ENCODE measurements at regions not wholly inside any gene's neighbourhood (a gene's known extent, or its start where the extent isn't known, plus 50 kb on each side); places are given as distances from the start of the nearest gene placed in this dataset.

DNA sequence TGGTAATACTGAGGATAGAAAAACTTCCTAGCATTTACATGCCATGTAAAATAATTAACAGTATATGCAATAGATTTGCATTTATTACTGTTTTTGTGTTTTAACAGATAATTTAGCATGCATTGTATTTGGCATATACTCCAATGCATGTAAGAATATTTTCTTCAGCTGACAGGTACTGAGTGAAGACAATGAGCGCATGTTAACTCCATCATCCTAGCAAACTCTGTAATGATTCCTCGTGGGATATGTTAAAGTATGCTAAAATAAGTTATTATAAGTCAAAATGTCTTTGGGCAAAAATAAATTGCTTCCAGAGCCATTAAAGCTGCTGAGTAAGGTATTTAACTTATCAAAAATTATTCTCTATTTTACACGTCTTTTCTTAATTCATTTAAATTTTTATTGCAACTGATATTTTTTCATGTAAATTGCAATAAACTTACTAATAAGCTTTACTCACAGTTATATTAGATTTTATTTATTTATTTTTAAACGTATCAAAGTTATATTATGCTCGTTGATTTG is 616.4 kb upstream of the NDST4 start:
- no peaks in the 10 kb centered on the region for H3K36me3 ChIP-seq (replicated peaks)
- TF ChIP-seq, protein P1, sequence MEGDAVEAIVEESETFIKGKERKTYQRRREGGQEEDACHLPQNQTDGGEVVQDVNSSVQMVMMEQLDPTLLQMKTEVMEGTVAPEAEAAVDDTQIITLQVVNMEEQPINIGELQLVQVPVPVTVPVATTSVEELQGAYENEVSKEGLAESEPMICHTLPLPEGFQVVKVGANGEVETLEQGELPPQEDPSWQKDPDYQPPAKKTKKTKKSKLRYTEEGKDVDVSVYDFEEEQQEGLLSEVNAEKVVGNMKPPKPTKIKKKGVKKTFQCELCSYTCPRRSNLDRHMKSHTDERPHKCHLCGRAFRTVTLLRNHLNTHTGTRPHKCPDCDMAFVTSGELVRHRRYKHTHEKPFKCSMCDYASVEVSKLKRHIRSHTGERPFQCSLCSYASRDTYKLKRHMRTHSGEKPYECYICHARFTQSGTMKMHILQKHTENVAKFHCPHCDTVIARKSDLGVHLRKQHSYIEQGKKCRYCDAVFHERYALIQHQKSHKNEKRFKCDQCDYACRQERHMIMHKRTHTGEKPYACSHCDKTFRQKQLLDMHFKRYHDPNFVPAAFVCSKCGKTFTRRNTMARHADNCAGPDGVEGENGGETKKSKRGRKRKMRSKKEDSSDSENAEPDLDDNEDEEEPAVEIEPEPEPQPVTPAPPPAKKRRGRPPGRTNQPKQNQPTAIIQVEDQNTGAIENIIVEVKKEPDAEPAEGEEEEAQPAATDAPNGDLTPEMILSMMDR (IDR thresholded peaks at IDR 0.05; ENCODE audit: low read depth, low read length, missing control alignments): no peak
- in situ Hi-C loops (cut with HindIII; ENCODE audit: low pct_ligation_motif_present, low sequenced_read_pairs): no loop called here
- no peak for DNase-seq
- no peaks in the 10 kb centered on the region for H3K27me3 ChIP-seq (replicated peaks)
- no peak overlapping the region for H3K27ac ChIP-seq
- no peak overlapping the region for H3K4me3 ChIP-seq (ENCODE audit: low read depth, low read length)

DNA sequence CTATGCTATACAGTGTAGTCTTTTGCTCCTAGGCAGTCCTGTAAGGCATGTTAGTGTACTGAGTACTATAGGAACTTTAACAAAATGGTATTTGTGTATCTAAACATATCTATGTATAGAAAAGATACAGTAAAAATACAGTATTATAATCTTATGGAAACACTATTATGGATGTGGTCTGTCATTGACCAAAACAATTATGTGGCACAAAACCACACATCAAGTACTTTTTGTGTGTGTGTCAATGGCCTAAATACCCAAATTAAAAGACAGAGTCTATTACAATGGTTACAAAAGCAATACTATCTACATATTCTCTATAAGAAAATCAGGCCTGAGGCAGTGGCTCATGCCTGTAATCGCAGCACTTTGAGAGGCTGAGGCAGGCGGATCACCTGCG is 610.2 kb upstream of the NDST4 start:
- no peak for DNase-seq
- in situ Hi-C loops (cut with HindIII; ENCODE audit: low pct_ligation_motif_present, low sequenced_read_pairs): no loop called here
- no peak overlapping the region for H3K4me3 ChIP-seq (ENCODE audit: low read depth, low read length)
- no peaks in the 10 kb centered on the region for H3K36me3 ChIP-seq (replicated peaks)
- H3K27ac ChIP-seq: no peak overlapping the region
- TF ChIP-seq, protein P1 (IDR thresholded peaks at IDR 0.05; ENCODE audit: low read depth, low read length, missing control alignments): no peak
- no peaks in the 10 kb centered on the region for H3K27me3 ChIP-seq (replicated peaks)

DNA sequence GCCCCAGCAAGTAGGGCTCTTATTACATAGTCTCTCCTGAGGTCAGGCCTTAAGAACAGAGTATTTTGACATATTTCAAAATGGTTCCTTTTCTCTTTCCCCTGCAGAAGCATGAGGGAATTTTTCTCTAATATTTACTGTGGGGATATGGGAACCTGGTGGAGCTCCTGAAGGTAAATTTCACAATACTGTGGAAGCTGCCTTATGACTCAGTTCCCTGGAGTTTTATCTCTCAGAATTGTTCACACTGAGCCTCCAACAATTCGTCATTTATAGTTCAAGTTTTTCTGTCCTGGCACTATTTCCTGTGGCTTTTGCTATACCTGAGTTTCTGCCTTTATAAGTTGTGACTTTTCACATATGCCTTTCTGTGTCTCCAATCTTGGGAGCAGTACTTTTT is 607.2 kb upstream of the NDST4 start:
- TF ChIP-seq, protein P1 (IDR thresholded peaks at IDR 0.05; ENCODE audit: low read depth, low read length, missing control alignments): no peak
- Histone ChIP-seq H3K27ac (no peak overlapping the region), H3K36me3 (replicated peaks) (no peaks in the 10 kb centered on the region), H3K27me3 (replicated peaks) (no peaks in the 10 kb centered on the region), H3K4me3 (ENCODE audit: low read depth, low read length) (no peak overlapping the region)
- DNase-seq: no peak
- in situ Hi-C loops (cut with HindIII; ENCODE audit: low pct_ligation_motif_present, low sequenced_read_pairs): no loop called here

DNA sequence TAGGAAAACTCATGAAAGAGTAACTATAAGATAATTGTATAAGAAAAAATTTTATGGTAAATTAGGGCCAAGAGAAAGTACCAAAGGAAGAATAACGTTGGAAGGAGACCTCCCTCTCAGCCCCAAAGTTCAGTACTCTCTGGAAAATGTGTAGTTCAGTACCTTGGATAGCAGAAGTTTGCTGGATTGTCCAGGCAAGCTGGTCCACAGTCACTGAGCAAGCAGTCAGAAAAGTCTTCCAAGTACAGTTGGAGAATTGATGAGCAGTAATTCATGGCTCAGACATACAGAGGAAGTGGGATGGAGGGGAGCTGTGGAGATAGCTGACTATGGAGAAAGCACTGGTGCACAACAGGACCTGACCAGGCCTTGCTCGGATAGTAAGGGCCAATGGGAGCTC is 598.2 kb upstream of the NDST4 start:
- Histone ChIP-seq H3K27ac (no peak overlapping the region), H3K36me3 (replicated peaks) (no peaks in the 10 kb centered on the region), H3K27me3 (replicated peaks) (no peaks in the 10 kb centered on the region), H3K4me3 (ENCODE audit: low read depth, low read length) (no peak overlapping the region)
- DNase-seq: no peak
- TF ChIP-seq, protein P1 (IDR thresholded peaks at IDR 0.05; ENCODE audit: low read depth, low read length, missing control alignments): no peak
- in situ Hi-C loops (cut with HindIII; ENCODE audit: low pct_ligation_motif_present, low sequenced_read_pairs): no loop called here

DNA sequence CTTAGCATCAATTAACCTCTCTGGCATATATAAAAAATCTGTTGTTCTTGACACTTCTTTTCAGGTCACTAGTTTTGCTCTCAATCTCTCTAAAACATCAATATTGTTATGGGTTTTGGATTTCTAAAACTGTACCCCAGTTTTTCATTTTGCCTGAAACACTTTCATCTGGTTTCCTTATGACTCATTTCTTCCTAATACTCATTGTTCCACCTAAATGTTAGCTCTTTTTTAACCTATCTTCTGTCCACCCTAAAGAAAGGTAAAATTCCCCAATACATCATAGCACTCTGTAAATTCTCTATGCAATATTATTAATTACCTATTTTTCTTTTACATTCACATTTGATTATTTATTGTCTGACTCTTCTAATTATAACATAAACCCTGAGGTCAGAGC is 575.5 kb upstream of the NDST4 start:
- H3K36me3 ChIP-seq (replicated peaks): no peaks in the 10 kb centered on the region
- H3K27me3 ChIP-seq (replicated peaks): no peaks in the 10 kb centered on the region
- H3K4me3 ChIP-seq (ENCODE audit: low read depth, low read length): no peak overlapping the region
- DNase-seq: no peak
- in situ Hi-C loops (cut with HindIII; ENCODE audit: low pct_ligation_motif_present, low sequenced_read_pairs): no loop called here
- TF ChIP-seq, protein P1 (IDR thresholded peaks at IDR 0.05; ENCODE audit: low read depth, low read length, missing control alignments): no peak
- no peak overlapping the region for H3K27ac ChIP-seq

DNA sequence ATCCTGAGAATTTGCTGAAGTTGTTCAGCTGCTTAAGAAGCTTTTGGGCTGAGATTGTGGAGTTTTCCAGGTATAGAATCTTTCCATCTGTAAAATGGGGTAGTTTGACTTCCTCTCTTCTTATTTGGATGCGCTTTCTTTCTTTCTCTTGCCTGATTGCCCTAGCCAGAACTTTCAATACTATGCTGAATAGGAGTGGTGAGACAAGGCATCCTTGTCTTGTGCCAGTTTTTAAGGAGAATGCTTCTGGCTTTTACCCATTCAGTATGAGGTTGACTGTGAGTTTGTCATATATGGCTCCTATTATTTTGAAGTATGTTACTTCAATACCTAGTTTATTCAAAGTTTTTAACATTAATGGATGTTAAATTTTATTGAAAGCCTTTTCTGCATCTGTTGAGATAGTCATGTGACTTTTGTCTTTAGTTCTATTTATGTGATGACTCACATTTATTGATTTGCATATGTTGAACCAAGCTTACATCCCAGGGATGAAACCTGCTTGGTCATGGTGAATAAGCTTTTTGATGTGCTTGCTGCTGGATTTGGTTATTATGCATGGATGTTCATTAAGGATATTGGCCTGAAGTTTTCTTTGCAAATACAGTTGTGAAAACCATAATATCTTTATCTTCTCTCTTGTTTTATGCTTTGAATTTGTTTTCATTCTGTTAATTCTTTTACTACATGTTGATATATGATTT is 573.8 kb upstream of the NDST4 start:
- TF ChIP-seq, protein P1 (IDR thresholded peaks at IDR 0.05; ENCODE audit: low read depth, low read length, missing control alignments): no peak
- Histone ChIP-seq H3K27ac (no peak overlapping the region), H3K27me3 (replicated peaks) (no peaks in the 10 kb centered on the region), H3K4me3 (ENCODE audit: low read depth, low read length) (no peak overlapping the region), H3K36me3 (replicated peaks) (no peaks in the 10 kb centered on the region)
- no peak for DNase-seq
- in situ Hi-C loops (cut with HindIII; ENCODE audit: low pct_ligation_motif_present, low sequenced_read_pairs): no loop called here

Data from brain microvascular endothelial cell (primary cell).